ENCODE measurements at regions not wholly inside any gene's neighbourhood (a gene's known extent, or its start where the extent isn't known, plus 50 kb on each side); places are given as distances from the start of the nearest gene placed in this dataset.

GRCh38 chr5:73375949-73376348 is 72.6 kb downstream of the FOXD1 start:
- intact Hi-C loops (cut with DNase I), result no loop called here
- no peak for DNase-seq
- ATAC-seq, result no peak

- intact Hi-C loops (cut with DNase I), result no loop called here
- DNase-seq (no peak), ATAC-seq (no peak)
Measured at GRCh38 chr5:73375191-73375545, 73.4 kb downstream of the FOXD1 start.

GRCh38 chr5:73374520-73375190 is 73.9 kb downstream of the FOXD1 start:
- ATAC-seq, result no peak
- DNase-seq, result no peak
- intact Hi-C loops (cut with DNase I), result no loop called here

GRCh38 chr5:73373814-73374510 is 74.6 kb downstream of the FOXD1 start:
- ATAC-seq, result no peak
- intact Hi-C loops (cut with DNase I), result no loop called here
- no peak for DNase-seq

GRCh38 chr5:73370640-73371583 is 77.7 kb downstream of the FOXD1 start:
- no peak for DNase-seq
- ATAC-seq, result no peak

GRCh38 chr5:73370095-73370494 is 78.5 kb downstream of the FOXD1 start:
- no peak for ATAC-seq
- intact Hi-C loops (cut with DNase I), result no loop called here
- no peak for DNase-seq

More at GRCh38 chr5:73370640-73371583, 77.7 kb downstream of the FOXD1 start:
- intact Hi-C loops (cut with DNase I), result no loop called here

GRCh38 chr5:73369278-73369677 is 79.3 kb downstream of the FOXD1 start:
- ATAC-seq, result no peak
- no peak for DNase-seq
- intact Hi-C loops (cut with DNase I), result no loop called here

- ATAC-seq (no peak), DNase-seq (no peak)
- intact Hi-C loops (cut with DNase I), result no loop called here
Measured at GRCh38 chr5:73367650-73368049, 80.9 kb downstream of the FOXD1 start.

GRCh38 chr5:73365990-73366667 is 82.4 kb downstream of the FOXD1 start:
- DNase-seq (no peak), ATAC-seq (no peak)
- intact Hi-C loops (cut with DNase I), result no loop called here

- intact Hi-C loops (cut with DNase I), result no loop called here
- ATAC-seq (no peak), DNase-seq (no peak)
Measured at GRCh38 chr5:73365301-73365853, 83.2 kb downstream of the FOXD1 start.

GRCh38 chr5:73363911-73364730 is 84.5 kb downstream of the FOXD1 start:
- intact Hi-C loops (cut with DNase I), result no loop called here
- no peak for DNase-seq
- no peak for ATAC-seq

GRCh38 chr5:73359395-73359794 is 89.2 kb downstream of the FOXD1 start:
- no peak for ATAC-seq
- intact Hi-C loops (cut with DNase I), result no loop called here
- no peak for DNase-seq

GRCh38 chr5:73358366-73358765 is 90.2 kb downstream of the FOXD1 start:
- no peak for ATAC-seq
- DNase-seq, result no peak
- intact Hi-C loops (cut with DNase I), result no loop called here

GRCh38 chr5:73357576-73357975 is 91.0 kb downstream of the FOXD1 start:
- intact Hi-C loops (cut with DNase I), result no loop called here
- no peak for DNase-seq

GRCh38 chr5:73355108-73355507 is 93.5 kb downstream of the FOXD1 start:
- DNase-seq (no peak), ATAC-seq (no peak)
- intact Hi-C loops (cut with DNase I), result no loop called here

More at GRCh38 chr5:73357576-73357975, 91.0 kb downstream of the FOXD1 start:
- no peak for ATAC-seq

- DNase-seq (no peak), ATAC-seq (no peak)
- intact Hi-C loops (cut with DNase I), result no loop called here
Measured at GRCh38 chr5:73354406-73354805, 94.2 kb downstream of the FOXD1 start.

- intact Hi-C loops (cut with DNase I), result no loop called here
- ATAC-seq (no peak), DNase-seq (no peak)
Measured at GRCh38 chr5:73352649-73353230, 95.8 kb downstream of the FOXD1 start.

GRCh38 chr5:73352243-73352642 is 96.3 kb downstream of the FOXD1 start:
- no peak for DNase-seq
- intact Hi-C loops (cut with DNase I), result no loop called here
- no peak for ATAC-seq

Measured in left cardiac atrium (tissue), 4 donors.